ENCODE measurements at regions not wholly inside any gene's neighbourhood (a gene's known extent, or its start where the extent isn't known, plus 50 kb on each side); places are given as distances from the start of the nearest gene placed in this dataset.
"Not testable (repeated sequence)": the region's sequence is repeated elsewhere in the genome, so short reads cannot be mapped to it uniquely, and the experiment has no call there.

DNA sequence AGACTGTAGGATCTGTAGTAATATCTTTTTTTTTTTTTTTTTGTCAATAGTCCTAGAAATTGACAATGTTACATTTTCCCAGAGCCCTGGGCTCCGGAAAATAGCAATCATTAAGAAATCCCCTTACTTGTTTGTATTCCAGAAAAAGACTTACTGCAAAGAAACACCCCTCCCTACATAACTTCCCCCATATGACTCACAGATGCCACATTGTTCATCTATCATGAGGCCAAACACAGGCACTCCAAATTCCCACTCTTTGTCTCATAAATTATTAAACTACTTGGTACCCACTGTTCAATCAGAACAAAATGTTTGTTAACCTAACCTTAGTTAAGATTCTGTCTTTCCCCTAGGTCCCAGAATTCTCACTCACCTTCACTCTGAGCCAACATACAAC, 53.5 kb downstream of the TEX51 start:
- Mint-ChIP-seq H3K4me1 (no peaks in the 10 kb centered on the region), H3K9me3 (peaks cover 3% of the 10 kb centered on the region), H3K4me3 (no peak overlapping the region), H3K27ac (no peak overlapping the region), H3K27me3 (peaks cover 23% of the 10 kb centered on the region), H3K36me3 (ENCODE audit: low read depth) (no peaks in the 10 kb centered on the region)
- ChIA-PET CTCF (no interaction called here), POLR2A (no interaction called here)
- TF ChIP-seq, protein P1, sequence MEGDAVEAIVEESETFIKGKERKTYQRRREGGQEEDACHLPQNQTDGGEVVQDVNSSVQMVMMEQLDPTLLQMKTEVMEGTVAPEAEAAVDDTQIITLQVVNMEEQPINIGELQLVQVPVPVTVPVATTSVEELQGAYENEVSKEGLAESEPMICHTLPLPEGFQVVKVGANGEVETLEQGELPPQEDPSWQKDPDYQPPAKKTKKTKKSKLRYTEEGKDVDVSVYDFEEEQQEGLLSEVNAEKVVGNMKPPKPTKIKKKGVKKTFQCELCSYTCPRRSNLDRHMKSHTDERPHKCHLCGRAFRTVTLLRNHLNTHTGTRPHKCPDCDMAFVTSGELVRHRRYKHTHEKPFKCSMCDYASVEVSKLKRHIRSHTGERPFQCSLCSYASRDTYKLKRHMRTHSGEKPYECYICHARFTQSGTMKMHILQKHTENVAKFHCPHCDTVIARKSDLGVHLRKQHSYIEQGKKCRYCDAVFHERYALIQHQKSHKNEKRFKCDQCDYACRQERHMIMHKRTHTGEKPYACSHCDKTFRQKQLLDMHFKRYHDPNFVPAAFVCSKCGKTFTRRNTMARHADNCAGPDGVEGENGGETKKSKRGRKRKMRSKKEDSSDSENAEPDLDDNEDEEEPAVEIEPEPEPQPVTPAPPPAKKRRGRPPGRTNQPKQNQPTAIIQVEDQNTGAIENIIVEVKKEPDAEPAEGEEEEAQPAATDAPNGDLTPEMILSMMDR (IDR thresholded peaks at IDR 0.05): no peak
- DNase-seq: no peak
- ATAC-seq (ENCODE audit: low read depth): no peak
- intact Hi-C loops (cut with micrococcal nuclease): no loop called here

DNA sequence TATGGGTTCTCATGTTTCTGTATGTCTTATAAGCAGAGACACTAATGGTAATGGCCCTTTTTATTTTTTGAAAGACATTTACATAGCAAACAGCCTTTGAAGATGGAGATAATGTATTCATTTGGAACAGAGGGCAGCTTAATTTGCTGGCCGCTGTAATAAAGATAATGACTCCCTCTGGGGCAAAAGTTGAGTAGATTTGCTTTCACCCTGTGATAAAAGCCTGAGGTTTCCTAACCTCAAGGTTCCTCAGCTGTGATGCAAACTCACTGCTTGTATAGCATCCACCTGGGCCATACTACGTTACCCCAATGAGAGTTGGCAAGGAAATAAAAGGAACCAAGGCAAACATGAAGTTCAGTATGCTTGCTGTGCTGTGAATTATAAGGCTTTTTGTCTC, 54.8 kb downstream of the TEX51 start:
- peaks cover 3% of the 10 kb centered on the region for H3K9me3 Mint-ChIP-seq
- H3K4me1 Mint-ChIP-seq: no peaks in the 10 kb centered on the region
- no peak overlapping the region for H3K4me3 Mint-ChIP-seq
- no peak for DNase-seq
- no peak for ATAC-seq (ENCODE audit: low read depth)
- intact Hi-C loops (cut with micrococcal nuclease): no loop called here
- CTCF ChIA-PET: no interaction called here
- H3K36me3 Mint-ChIP-seq (ENCODE audit: low read depth): no peaks in the 10 kb centered on the region
- TF ChIP-seq, protein P1 (IDR thresholded peaks at IDR 0.05): no peak
- peaks cover 23% of the 10 kb centered on the region for H3K27me3 Mint-ChIP-seq
- no peak overlapping the region for H3K27ac Mint-ChIP-seq
- POLR2A ChIA-PET: no interaction called here

DNA sequence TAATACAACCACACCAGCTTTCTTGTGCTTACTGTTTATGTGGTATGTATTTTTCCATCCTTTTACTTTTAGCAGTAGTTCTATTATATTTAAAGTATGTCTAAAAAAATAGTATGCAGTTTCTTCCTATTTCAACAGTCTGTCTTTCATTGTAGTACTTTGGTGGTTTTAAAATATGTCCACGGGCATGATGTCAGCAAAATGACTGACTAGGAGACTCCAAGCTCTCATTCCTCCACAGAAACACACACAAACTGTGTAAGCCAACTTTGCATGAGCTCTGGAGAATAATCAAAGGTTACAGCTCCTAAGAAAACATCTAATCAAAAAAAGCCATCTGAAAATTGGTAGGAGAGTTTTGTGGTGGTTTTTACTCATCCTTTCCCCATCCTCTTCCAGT, 56.1 kb downstream of the TEX51 start:
- intact Hi-C loops (cut with micrococcal nuclease): no loop called here
- Mint-ChIP-seq H3K4me1 (no peaks in the 10 kb centered on the region), H3K27me3 (peaks cover 22% of the 10 kb centered on the region), H3K36me3 (ENCODE audit: low read depth) (no peaks in the 10 kb centered on the region), H3K9me3 (peaks cover 6% of the 10 kb centered on the region), H3K27ac (no peak overlapping the region), H3K4me3 (no peak overlapping the region)
- no peak for DNase-seq
- ChIA-PET CTCF (no interaction called here), POLR2A (no interaction called here)
- TF ChIP-seq, protein P1 (IDR thresholded peaks at IDR 0.05): no peak
- no peak for ATAC-seq (ENCODE audit: low read depth)

DNA sequence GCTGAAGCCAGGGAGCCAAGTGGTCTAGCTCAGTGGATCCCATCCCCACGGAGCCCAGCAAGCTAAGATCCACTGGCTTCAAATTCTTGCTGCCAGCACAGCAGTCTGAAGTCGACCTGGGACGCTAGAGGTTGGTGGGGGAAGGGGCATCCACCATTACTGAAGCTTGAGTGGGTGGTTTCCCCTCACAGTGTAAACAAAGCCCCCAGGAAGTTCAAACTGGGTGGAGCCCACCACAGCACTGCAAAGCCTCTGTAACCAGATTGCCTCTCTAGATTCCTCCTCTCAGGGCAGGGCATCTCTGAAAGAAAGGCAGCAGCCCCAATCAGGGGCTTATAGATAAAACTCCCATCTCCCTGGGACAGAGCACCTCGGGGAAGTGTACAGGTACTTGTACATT, 58.1 kb downstream of the TEX51 start:
- CTCF ChIA-PET; POLR2A ChIA-PET; intact Hi-C loops (cut with micrococcal nuclease); H3K27ac Mint-ChIP-seq; H3K36me3 Mint-ChIP-seq (ENCODE audit: low read depth); H3K9me3 Mint-ChIP-seq; H3K4me1 Mint-ChIP-seq; DNase-seq; ATAC-seq (ENCODE audit: low read depth); H3K4me3 Mint-ChIP-seq: not testable (repeated sequence)
- H3K27me3 Mint-ChIP-seq: peaks cover 29% of the 10 kb centered on the region

DNA sequence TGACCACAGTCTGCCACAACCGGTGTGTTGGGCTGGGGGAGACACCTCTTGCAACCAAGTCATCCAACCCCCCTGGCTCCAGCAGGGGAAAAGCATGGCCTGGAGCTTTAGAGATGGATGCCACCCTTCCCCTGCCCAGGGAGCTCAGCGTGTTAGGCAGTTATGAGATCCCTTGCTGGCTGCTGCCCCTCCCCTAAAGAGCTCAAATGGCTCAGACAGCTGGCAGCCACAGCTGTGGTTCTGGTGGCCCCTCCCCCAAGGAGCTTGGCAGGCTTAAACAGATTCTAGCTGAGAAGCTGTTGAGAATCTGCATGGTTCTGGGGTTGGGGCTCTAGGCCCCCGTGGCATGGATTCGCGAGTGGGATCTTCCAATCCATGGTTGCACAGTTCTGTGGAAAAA, 64.7 kb downstream of the TEX51 start:
- no peak for ATAC-seq (ENCODE audit: low read depth)
- TF ChIP-seq, protein P1 (IDR thresholded peaks at IDR 0.05): no peak
- Mint-ChIP-seq H3K27ac (no peak overlapping the region), H3K9me3 (peaks cover 6% of the 10 kb centered on the region), H3K36me3 (ENCODE audit: low read depth) (no peaks in the 10 kb centered on the region), H3K4me3 (no peak overlapping the region), H3K27me3 (peaks cover 40% of the 10 kb centered on the region), H3K4me1 (no peaks in the 10 kb centered on the region)
- POLR2A ChIA-PET: no interaction called here
- CTCF ChIA-PET: interaction anchor here (1.1 kb wide), 1 partner anchor 9 kb away, joined by 3 read pairs; no protein-coding TSS in a partner anchor
- no peak for DNase-seq
- intact Hi-C loops (cut with micrococcal nuclease): no loop called here

DNA sequence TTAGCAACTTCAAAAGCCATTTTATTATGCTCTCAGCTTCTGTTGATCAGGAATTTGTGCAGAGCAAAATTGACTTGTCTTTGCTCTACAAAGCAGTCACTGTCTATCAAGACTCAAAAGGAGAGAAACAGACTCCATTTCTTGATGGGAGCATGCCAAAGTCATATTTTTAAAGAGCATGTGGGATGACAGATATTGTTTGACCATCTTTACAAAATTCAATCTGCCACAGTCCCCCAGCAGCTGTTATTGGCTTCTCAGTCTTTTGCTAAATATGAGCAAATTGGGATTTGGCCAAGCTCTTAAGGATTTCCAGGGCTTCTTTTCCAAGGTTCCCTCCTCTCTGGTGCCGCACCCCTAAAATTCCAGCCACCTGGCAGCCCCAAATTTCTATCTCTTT, 67.9 kb downstream of the TEX51 start:
- H3K27ac Mint-ChIP-seq: no peak overlapping the region
- no peaks in the 10 kb centered on the region for H3K4me1 Mint-ChIP-seq
- H3K36me3 Mint-ChIP-seq (ENCODE audit: low read depth): no peaks in the 10 kb centered on the region
- ChIA-PET POLR2A (no interaction called here), CTCF (no interaction called here)
- H3K27me3 Mint-ChIP-seq: peaks cover 48% of the 10 kb centered on the region
- ATAC-seq (ENCODE audit: low read depth) (no peak), DNase-seq (no peak)
- no peaks in the 10 kb centered on the region for H3K9me3 Mint-ChIP-seq
- TF ChIP-seq, protein P1 (IDR thresholded peaks at IDR 0.05): no peak
- intact Hi-C loops (cut with micrococcal nuclease): no loop called here
- H3K4me3 Mint-ChIP-seq: no peak overlapping the region
